Gastrocnemius medialis (tissue), 4 donors: ENCODE measurements at regions not wholly inside any gene's neighbourhood (a gene's known extent, or its start where the extent isn't known, plus 50 kb on each side); places are given as distances from the start of the nearest gene placed in this dataset.

Experiments
- CTCF ChIP-seq, 5 experiments: fragments of 450-650 bp in 3 of 5; fragments of 200-600 bp in 2 of 5; sonication (generic) in 2 of 5; IDR thresholded peaks in 4 of 5; conservative IDR thresholded peaks in 1 of 5; 1 replicate in 4 of 5; 2 replicates in 1 of 5; pipeline ENCODE4 v1.5.1; 2016 to 2019; ENCODE audit warnings: antibody characterized with exemption in 5 of 5, mild to moderate bottlenecking in 3 of 5, moderate library complexity in 3 of 5
- POLR2A ChIP-seq, 2 donors: fragments of 450-650 bp; IDR thresholded peaks; one replicate each; pipeline ENCODE4 v1.6.1; 2017; ENCODE audit warnings: antibody characterized with exemption in 2 of 2, mild to moderate bottlenecking in 2 of 2, moderate library complexity in 2 of 2

GRCh38 chr15:69685512-69686452 lies 233.2 kb downstream of the RPLP1 start:
- TF ChIP-seq CTCF (IDR thresholded peaks at IDR 0.05 in 4 of 5, conservative IDR thresholded peaks at IDR 0.05 in 1 of 5), result no peak
- TF ChIP-seq POLR2A (IDR thresholded peaks at IDR 0.05), result no peak
